Ishikawa (cell line): ENCODE measurements at regions not wholly inside any gene's neighbourhood (a gene's known extent, or its start where the extent isn't known, plus 50 kb on each side); places are given as distances from the start of the nearest gene placed in this dataset.

Experiments
- CEBPB ChIP-seq: IDR thresholded peaks from 2 replicates; pipeline ENCODE4 v1.6.1; 2012
- CREB1 ChIP-seq: IDR thresholded peaks from 2 replicates; pipeline ENCODE4 v1.6.1; 2012; ENCODE audit warnings: low read depth
- EGR1 ChIP-seq: IDR thresholded peaks from 2 replicates; pipeline ENCODE4 v1.6.1; 2012
- EP300 ChIP-seq: IDR thresholded peaks from 2 replicates; pipeline ENCODE4 v1.6.1; 2012; ENCODE audit warnings: borderline replicate concordance
- FOXM1 ChIP-seq: IDR thresholded peaks from 2 replicates; pipeline ENCODE4 v1.6.1; 2012; ENCODE audit warnings: low read depth, borderline replicate concordance
- MAX ChIP-seq: IDR thresholded peaks from 2 replicates; pipeline ENCODE4 v1.6.1; 2012
- RAD21 ChIP-seq: IDR thresholded peaks from 2 replicates; pipeline ENCODE4 v1.6.1; 2012; ENCODE audit warnings: low read depth
- REST ChIP-seq: IDR thresholded peaks from 2 replicates; pipeline ENCODE4 v1.6.1; 2012; ENCODE audit warnings: low read depth, mild to moderate bottlenecking
- TAF1 ChIP-seq: IDR thresholded peaks from 2 replicates; pipeline ENCODE4 v1.6.1; 2012; ENCODE audit warnings: low read depth, mild to moderate bottlenecking
- TCF12 ChIP-seq: IDR thresholded peaks from 2 replicates; pipeline ENCODE4 v1.6.1; 2012; ENCODE audit warnings: low read depth
- TEAD4 ChIP-seq: IDR thresholded peaks from 2 replicates; pipeline ENCODE4 v1.6.1; 2012
- YY1 ChIP-seq: IDR thresholded peaks from 2 replicates; pipeline ENCODE4 v1.6.1; 2012; ENCODE audit warnings: low read depth
- ZBTB7A ChIP-seq: IDR thresholded peaks from 2 replicates; pipeline ENCODE4 v1.6.1; 2012; ENCODE audit warnings: low read depth

- no peak for TF ChIP-seq ZBTB7A
- no peak for TF ChIP-seq TAF1
- no peak for TF ChIP-seq EP300
- TF ChIP-seq YY1, result no peak
- TF ChIP-seq REST, result no peak
- no peak for TF ChIP-seq EGR1
- no peak for TF ChIP-seq TCF12
- no peak for TF ChIP-seq RAD21
- no peak for TF ChIP-seq CEBPB
- no peak for TF ChIP-seq MAX
- TF ChIP-seq FOXM1, result no peak
- TF ChIP-seq TEAD4, result no peak
- no peak for TF ChIP-seq CREB1
These were observed 417.6 kb upstream of the AUTS2 start for GRCh38 chr7:69180662-69181061.
